H9 (cell line): ENCODE measurements at regions not wholly inside any gene's neighbourhood (a gene's known extent, or its start where the extent isn't known, plus 50 kb on each side); places are given as distances from the start of the nearest gene placed in this dataset.

Experiments used
- DNase-seq: peaks from one replicate; pipeline ENCODE4 v3.0.0-alpha.2; 2017
- H2AFZ ChIP-seq: one replicate; pipeline ENCODE4 v1.6.1; 2013; ENCODE audit warnings: mild to moderate bottlenecking, low read length, control low read depth, moderate library complexity
- H2AK5ac ChIP-seq: 2 replicates; pipeline ENCODE4 v1.6.1; 2013; ENCODE audit warnings: low read length, control low read depth, mixed read lengths; ENCODE audit not compliant: insufficient read length
- H2BK120ac ChIP-seq: one replicate; pipeline ENCODE4 v1.6.1; 2013; ENCODE audit warnings: low read depth, mild to moderate bottlenecking, low read length, control low read depth, inconsistent platforms; ENCODE audit not compliant: poor library complexity, severe bottlenecking
- H2BK12ac ChIP-seq: 2 replicates; pipeline ENCODE4 v1.6.1; 2013; ENCODE audit warnings: low read length, control low read depth, mixed read lengths, low read depth; ENCODE audit not compliant: insufficient read length
- H2BK15ac ChIP-seq: 2 replicates; pipeline ENCODE4 v1.6.1; 2013; ENCODE audit warnings: low read depth, low read length, control low read depth
- H2BK20ac ChIP-seq: one replicate; pipeline ENCODE4 v1.6.1; 2013; ENCODE audit warnings: low read depth, mild to moderate bottlenecking, low read length, control low read depth, inconsistent platforms; ENCODE audit not compliant: poor library complexity, severe bottlenecking
- H2BK5ac ChIP-seq: 2 replicates; pipeline ENCODE4 v1.6.1; 2013; ENCODE audit warnings: low read length, control low read depth, mixed read lengths; ENCODE audit not compliant: insufficient read length
- H3K14ac ChIP-seq: 2 replicates; pipeline ENCODE4 v1.6.1; 2013; ENCODE audit warnings: low read length, control low read depth; ENCODE audit not compliant: insufficient read depth
- H3K18ac ChIP-seq: 2 replicates; pipeline ENCODE4 v1.6.1; 2013; ENCODE audit warnings: low read depth, mild to moderate bottlenecking, mixed read lengths, low read length, control low read depth; ENCODE audit not compliant: insufficient read length
- H3K23ac ChIP-seq: 2 replicates; pipeline ENCODE4 v1.6.1; 2013; ENCODE audit warnings: low read length, control low read depth, mixed read lengths, low read depth; ENCODE audit not compliant: insufficient read length
- H3K23me2 ChIP-seq: 2 replicates; pipeline ENCODE4 v1.6.1; 2013; ENCODE audit warnings: low read depth, mild to moderate bottlenecking, mixed read lengths, low read length, control low read depth; ENCODE audit not compliant: insufficient read length, poor library complexity, severe bottlenecking
- H3K27ac ChIP-seq: 2 replicates; pipeline ENCODE4 v1.5.1; 2013; ENCODE audit warnings: low read length, control low read depth, mixed read lengths, low read depth; ENCODE audit not compliant: insufficient read length
- H3K27me3 ChIP-seq: 2 replicates; pipeline ENCODE4 v1.6.1; 2013; ENCODE audit warnings: low read length, control low read depth, inconsistent platforms; ENCODE audit not compliant: insufficient read depth
- H3K4ac ChIP-seq: 2 replicates; pipeline ENCODE4 v1.6.1; 2013; ENCODE audit warnings: low read depth, mild to moderate bottlenecking, control low read depth, inconsistent platforms, low read length, moderate library complexity
- H3K4me1 ChIP-seq: 2 replicates; pipeline ENCODE4 v1.6.1; 2013; ENCODE audit warnings: low read length, control low read depth, inconsistent platforms; ENCODE audit not compliant: insufficient read depth
- H3K4me2 ChIP-seq: 2 replicates; pipeline ENCODE4 v1.6.1; 2013; ENCODE audit warnings: low read length, control low read depth, mixed read lengths; ENCODE audit not compliant: insufficient read length, insufficient read depth
- H3K56ac ChIP-seq: 2 replicates; pipeline ENCODE4 v1.6.1; 2013; ENCODE audit warnings: low read depth, mild to moderate bottlenecking, mixed read lengths, low read length, control low read depth; ENCODE audit not compliant: insufficient read length
- H3K79me1 ChIP-seq: 2 replicates; pipeline ENCODE4 v1.6.1; 2013; ENCODE audit warnings: low read depth, mild to moderate bottlenecking, moderate library complexity, low read length, control low read depth, inconsistent platforms; ENCODE audit not compliant: insufficient read depth, poor library complexity, severe bottlenecking
- H3K79me2 ChIP-seq: 2 replicates; pipeline ENCODE4 v1.6.1; 2013; ENCODE audit warnings: low read length, control low read depth, inconsistent platforms; ENCODE audit not compliant: insufficient read depth
- H3K9ac ChIP-seq: 2 replicates; pipeline ENCODE4 v1.6.1; 2013; ENCODE audit warnings: low read length, control low read depth, mixed read lengths; ENCODE audit not compliant: insufficient read length; ENCODE audit errors: extremely low read depth
- H3K9me3 ChIP-seq: one replicate; pipeline ENCODE4 v1.6.1; 2013; ENCODE audit warnings: low read depth, low read length, inconsistent platforms; ENCODE audit not compliant: control insufficient read depth
- H3T11ph ChIP-seq: one replicate; pipeline ENCODE4 v1.6.1; 2013; ENCODE audit warnings: mild to moderate bottlenecking, low read length, control low read depth, inconsistent platforms
- H4K20me1 ChIP-seq: one replicate; pipeline ENCODE4 v1.6.1; 2013; ENCODE audit not compliant: control insufficient read depth, insufficient read length, insufficient read depth
- H4K5ac ChIP-seq: 2 replicates; pipeline ENCODE4 v1.6.1; 2013; ENCODE audit warnings: low read depth, mild to moderate bottlenecking, mixed read lengths, low read length, control low read depth; ENCODE audit not compliant: insufficient read length
- H4K8ac ChIP-seq: replicated peaks from 2 replicates; pipeline ENCODE4 v1.6.1; 2013; ENCODE audit warnings: low read length, control low read depth, mixed read lengths, low read depth; ENCODE audit not compliant: insufficient read length
- H4K91ac ChIP-seq: 2 replicates; pipeline ENCODE4 v1.6.1; 2013; ENCODE audit warnings: low read depth, mild to moderate bottlenecking, moderate library complexity, mixed read lengths, low read length, control low read depth; ENCODE audit not compliant: insufficient read length
- H3K27ac Mint-ChIP-seq, 3 experiments: 2 replicates in 2 of 3; 3 replicates in 1 of 3; pipeline ENCODE4 v1.8.0; 2020 to 2021; ENCODE audit warnings: mixed read lengths in 3 of 3, mild to moderate bottlenecking in 1 of 3, moderate library complexity in 1 of 3
- H3K27me3 Mint-ChIP-seq: 2 replicates; pipeline ENCODE4 v1.8.0; 2021; ENCODE audit warnings: low read depth, mild to moderate bottlenecking, moderate library complexity, mixed read lengths
- H3K36me3 Mint-ChIP-seq, 3 experiments: 2 replicates in 2 of 3; 3 replicates in 1 of 3; pipeline ENCODE4 v1.8.0; 2020 to 2021; ENCODE audit warnings: low read depth in 3 of 3, mixed read lengths in 3 of 3; ENCODE audit not compliant: insufficient read depth in 1 of 3
- H3K4me1 Mint-ChIP-seq, 2 experiments: 2 replicates each; pipeline ENCODE4 v1.8.0; 2020; ENCODE audit warnings: mixed read lengths in 2 of 2
- H3K4me3 Mint-ChIP-seq, 2 experiments: 2 replicates in 1 of 2; 3 replicates in 1 of 2; pipeline ENCODE4 v1.8.0; 2020 to 2021; ENCODE audit warnings: mild to moderate bottlenecking in 2 of 2, mixed read lengths in 2 of 2, moderate library complexity in 1 of 2
- H3K9me3 Mint-ChIP-seq, 2 experiments: 2 replicates in 1 of 2; 3 replicates in 1 of 2; pipeline ENCODE4 v1.8.0; 2020; ENCODE audit warnings: mild to moderate bottlenecking in 2 of 2, mixed read lengths in 2 of 2, moderate library complexity in 1 of 2
- CTCF ChIP-seq: fragments of 200-600 bp; sonication (generic); conservative IDR thresholded peaks from 3 replicates; pipeline ENCODE4 v1.8.0; 2021; ENCODE audit warnings: antibody characterized with exemption, mild to moderate bottlenecking
- WGBS: extraction: QIAGEN DNeasy Blood & Tissue Kit; methylation state at CpG from one replicate; pipeline ENCODE4 v1.1.7; 2013; ENCODE audit warnings: missing lambda C conversion rate, low lambda C conversion rate, mixed read lengths; ENCODE audit not compliant: insufficient read length; ENCODE audit errors: extremely low coverage; 5-methylcytosine and 5-hydroxymethylcytosine counted together

- H4K5ac ChIP-seq: no peak overlapping the region
- Mint-ChIP-seq H3K4me1 (peaks cover 63% of the 10 kb centered on the region in 2 experiments), H3K36me3 (no peaks in the 10 kb centered on the region), H3K27ac (peak overlapping the region in 2 of 3 experiments; percentile 84 to 90; a peak in 5 of 7 replicates), H3K4me3 (peak overlapping the region in 1 of 2 experiments; percentile 21; a peak in 1 of 5 replicates), H3K9me3 (no peaks in the 10 kb centered on the region), H3K27me3 (peaks cover 19% of the 10 kb centered on the region)
- H4K91ac ChIP-seq: no peak overlapping the region
- no peak overlapping the region for H3K23ac ChIP-seq
- no peak for DNase-seq
- no peak overlapping the region for H2AK5ac ChIP-seq
- H3K14ac ChIP-seq: no peak overlapping the region; the same call in 1 of the 2 replicates
- no peak overlapping the region for H2BK12ac ChIP-seq
- H3K27ac ChIP-seq: no peak overlapping the region
- no peak overlapping the region for H2BK120ac ChIP-seq
- H2AFZ ChIP-seq: no peak overlapping the region
- H4K8ac ChIP-seq: no peak overlapping the region
- H3K56ac ChIP-seq: no peak overlapping the region
- no peak overlapping the region for H2BK20ac ChIP-seq
- H4K20me1 ChIP-seq: no peaks in the 10 kb centered on the region
- no peak overlapping the region for H3K4me2 ChIP-seq
- no CpG with 5 or more reads among the region's 6 CpGs for WGBS
- H3T11ph ChIP-seq: no peak overlapping the region
- peaks cover 11% of the 10 kb centered on the region; the same call in 1 of the 2 replicates for H3K4me1 ChIP-seq
- H3K9me3 ChIP-seq: no peaks in the 10 kb centered on the region
- no peak overlapping the region for H2BK15ac ChIP-seq
- H3K18ac ChIP-seq: no peak overlapping the region
- H3K23me2 ChIP-seq: no peaks in the 10 kb centered on the region
- no peaks in the 10 kb centered on the region for H3K79me1 ChIP-seq
- no peaks in the 10 kb centered on the region for H3K79me2 ChIP-seq
- no peak overlapping the region for H2BK5ac ChIP-seq
- no peak overlapping the region for H3K9ac ChIP-seq
- H3K4ac ChIP-seq: no peak overlapping the region
- TF ChIP-seq CTCF: no peak
- H3K27me3 ChIP-seq: no peaks in the 10 kb centered on the region; the same call in 1 of the 2 replicates
Measured at GRCh38 chr5:166320920-166321480, 1970.4 kb upstream of the WWC1 start.
